ENCODE measurements at regions not wholly inside any gene's neighbourhood (a gene's known extent, or its start where the extent isn't known, plus 50 kb on each side); places are given as distances from the start of the nearest gene placed in this dataset.
"Not testable (repeated sequence)": the region's sequence is repeated elsewhere in the genome, so short reads cannot be mapped to it uniquely, and the experiment has no call there.

GRCh38 chr22:22977479-22978200, 90.0 kb downstream of the IGLL5 start:
- DNase-seq, result no peak

- no peak for DNase-seq
These were observed 91.0 kb downstream of the IGLL5 start for GRCh38 chr22:22978637-22979036.

DNA sequence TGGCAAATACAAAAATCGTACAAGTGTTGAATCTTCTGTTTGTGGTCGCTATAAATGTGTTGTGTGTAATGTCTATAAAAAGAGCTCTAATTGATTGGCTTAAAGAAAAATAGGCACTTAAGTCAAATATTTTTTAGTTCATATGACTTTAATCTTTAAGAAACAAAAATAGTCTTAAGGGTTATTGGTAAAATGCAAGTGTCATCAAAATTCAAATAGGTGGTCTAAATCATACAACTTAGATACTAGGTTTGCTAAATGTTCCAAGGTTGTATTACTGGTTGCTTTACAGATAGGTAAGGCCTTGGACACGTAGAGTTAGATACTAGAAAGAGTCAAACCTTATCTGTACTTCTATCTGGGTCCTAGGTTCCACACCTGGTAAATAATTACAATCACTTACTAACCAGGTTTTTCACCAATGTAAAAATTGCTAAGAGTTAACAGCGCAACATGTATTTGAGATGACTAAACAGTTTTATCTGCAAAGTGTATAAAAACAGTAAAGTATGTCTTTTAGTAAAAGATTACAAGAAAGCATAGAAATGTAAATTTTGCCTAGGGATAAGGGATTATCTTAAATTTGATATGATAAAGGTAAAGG, 91.1 kb upstream of the GNAZ start:
- DNase-seq, result no peak

- DNase-seq, result no peak
These were observed 90.4 kb upstream of the GNAZ start for GRCh38 chr22:22979954-22980353.

- no peak for DNase-seq
These were observed 88.4 kb upstream of the GNAZ start for GRCh38 chr22:22981670-22982571.

GRCh38 chr22:22982616-22983015, 87.7 kb upstream of the GNAZ start:
- no peak for DNase-seq

DNA sequence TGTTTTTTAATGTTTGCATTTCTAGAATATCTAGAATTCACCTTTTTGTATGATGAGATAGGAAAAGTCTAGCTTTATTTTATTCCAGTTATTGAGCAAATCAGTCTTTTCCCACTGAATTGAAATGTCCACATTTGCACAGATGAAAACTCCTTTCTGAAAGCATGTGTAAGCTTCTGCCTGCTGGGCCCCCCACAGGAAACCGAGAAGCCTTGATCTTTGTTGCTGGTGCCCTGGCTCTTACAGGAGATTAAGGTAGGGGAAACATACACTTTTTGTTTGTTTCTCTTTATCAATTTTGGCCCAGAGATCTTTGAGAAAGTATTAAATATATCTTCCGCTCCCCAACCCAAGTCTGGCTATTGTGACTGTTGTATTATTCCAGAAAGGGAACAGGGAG, 87.2 kb upstream of the GNAZ start:
- DNase-seq, result no peak

DNA sequence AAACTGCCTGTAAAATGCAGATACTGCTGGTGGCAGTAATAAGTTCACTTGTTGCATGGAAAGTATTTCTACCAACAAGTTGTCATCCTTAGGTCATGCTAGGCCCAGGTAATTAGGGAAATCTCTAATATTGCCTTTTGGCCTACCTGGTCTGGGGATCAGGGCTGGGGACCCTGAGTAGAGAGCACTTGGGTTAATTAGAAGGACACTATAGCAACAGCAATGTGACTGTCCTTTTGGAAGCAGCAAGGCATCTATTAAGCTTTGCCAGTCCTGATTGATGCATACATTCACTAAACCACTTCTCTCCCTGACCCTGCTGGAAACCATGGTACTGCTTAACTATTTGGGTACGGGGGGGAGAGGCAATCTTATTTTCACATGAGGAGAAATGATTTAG, 86.5 kb upstream of the GNAZ start:
- no peak for DNase-seq

GRCh38 chr22:22984967-22985366, 85.4 kb upstream of the GNAZ start:
- DNase-seq, result no peak

DNA sequence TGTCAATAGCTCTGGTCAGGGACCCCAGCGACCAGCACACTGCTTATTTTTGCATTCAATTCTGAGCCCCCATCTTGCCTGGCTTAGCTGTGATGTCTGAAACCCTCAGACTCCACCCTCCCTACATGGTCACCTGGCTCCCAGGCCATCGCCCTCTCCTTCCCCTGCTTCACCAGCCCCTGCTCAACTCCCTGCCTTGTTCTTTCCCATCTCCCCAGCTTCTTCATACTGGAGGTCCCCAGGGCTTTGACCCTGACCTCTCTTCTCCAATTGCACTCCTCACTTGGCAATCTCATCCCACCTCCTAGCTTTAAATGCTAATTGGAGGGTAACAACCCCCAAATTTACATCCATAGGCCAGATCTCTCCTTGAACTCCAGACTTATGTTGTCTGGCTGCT, 84.3 kb upstream of the GNAZ start:
- no peak for DNase-seq

- no peak for DNase-seq
These were observed 83.7 kb upstream of the GNAZ start for GRCh38 chr22:22986640-22987039.

GRCh38 chr22:22988150-22988549, 82.2 kb upstream of the GNAZ start:
- DNase-seq, result no peak

DNA sequence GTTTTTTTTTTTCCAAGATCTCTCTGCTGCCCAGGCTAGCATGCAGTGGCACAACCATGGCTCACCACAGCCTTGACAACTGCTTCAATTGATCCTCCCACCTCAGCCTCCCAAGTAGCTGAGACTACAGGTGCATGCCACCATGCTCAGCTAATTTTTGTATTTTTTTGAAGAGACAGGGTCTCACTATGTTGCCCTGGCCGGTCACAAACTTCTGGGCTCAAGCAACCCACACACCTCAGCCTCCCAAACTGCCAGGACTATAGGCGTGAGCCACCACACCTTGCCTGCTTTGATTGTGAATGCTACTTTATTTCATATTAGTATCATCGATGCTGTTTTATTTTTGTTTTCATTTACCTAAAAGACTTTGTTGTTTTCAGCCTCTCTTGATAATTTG, 81.5 kb upstream of the GNAZ start:
- DNase-seq, result no peak

GRCh38 chr22:22989856-22990255, 80.5 kb upstream of the GNAZ start:
- no peak for DNase-seq

DNA sequence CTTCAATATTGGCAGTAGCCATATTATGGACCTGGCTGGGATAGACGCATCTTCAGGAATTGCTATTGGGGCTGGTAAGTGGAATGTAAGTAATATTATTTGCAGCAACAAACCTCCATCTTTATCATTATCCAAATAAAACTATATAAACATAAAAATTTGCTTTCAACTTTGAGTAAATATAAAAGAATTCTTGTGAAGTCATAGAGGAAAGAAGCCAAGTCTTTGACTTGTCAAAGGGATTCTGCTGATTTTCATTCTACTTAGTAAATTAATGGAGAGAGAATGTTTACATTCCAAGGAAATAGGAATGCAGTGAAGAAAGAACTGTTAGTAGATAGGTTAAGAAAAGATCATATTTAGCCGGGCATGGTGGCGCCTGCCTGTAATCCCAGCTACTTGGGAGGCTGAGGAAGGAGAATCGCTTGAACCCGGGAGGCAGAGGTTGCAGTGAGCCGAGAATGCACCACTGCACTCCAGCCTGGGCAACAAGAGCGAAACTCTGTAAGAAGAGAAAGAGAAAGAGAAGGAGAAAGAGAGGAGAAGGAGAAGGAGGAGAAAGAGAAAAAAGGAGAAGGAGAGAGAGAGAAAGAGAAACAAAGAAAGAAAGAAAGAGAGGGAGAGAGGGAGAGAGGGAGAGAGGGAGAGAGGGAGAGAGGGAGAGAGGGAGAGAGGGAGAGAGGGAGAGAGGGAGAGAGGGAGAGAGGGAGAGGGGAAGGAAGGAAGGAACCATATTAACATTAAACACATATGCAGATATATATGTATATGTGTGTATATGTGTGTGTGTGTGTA, 79.4 kb upstream of the GNAZ start:
- DNase-seq, result not testable (repeated sequence)

GRCh38 chr22:22992474-22992873, 77.8 kb upstream of the GNAZ start:
- no peak for DNase-seq

GRCh38 chr22:22993184-22993583, 77.1 kb upstream of the GNAZ start:
- DNase-seq, result no peak

DNA sequence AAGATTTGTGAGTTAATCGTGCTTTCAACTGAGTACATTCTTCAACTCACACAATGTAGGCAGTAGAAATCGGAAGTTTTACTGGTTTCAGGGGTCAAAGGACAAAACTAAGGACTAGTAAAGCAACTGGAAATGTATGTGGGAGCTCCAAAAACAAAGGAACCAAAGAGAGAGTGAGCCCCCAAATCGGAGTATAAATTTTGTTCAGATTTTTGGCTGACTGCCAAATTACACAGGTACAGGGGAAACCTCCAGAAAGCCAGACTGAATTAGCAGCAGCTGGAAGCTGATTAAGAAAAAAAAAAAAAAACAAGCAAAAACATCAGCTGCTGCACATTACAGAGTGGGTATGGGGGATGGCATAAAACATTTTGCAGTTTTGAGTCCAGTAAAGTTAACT, 75.2 kb upstream of the GNAZ start:
- no peak for DNase-seq

GRCh38 chr22:22996511-22997261, 73.6 kb upstream of the GNAZ start:
- no peak for DNase-seq

DNA sequence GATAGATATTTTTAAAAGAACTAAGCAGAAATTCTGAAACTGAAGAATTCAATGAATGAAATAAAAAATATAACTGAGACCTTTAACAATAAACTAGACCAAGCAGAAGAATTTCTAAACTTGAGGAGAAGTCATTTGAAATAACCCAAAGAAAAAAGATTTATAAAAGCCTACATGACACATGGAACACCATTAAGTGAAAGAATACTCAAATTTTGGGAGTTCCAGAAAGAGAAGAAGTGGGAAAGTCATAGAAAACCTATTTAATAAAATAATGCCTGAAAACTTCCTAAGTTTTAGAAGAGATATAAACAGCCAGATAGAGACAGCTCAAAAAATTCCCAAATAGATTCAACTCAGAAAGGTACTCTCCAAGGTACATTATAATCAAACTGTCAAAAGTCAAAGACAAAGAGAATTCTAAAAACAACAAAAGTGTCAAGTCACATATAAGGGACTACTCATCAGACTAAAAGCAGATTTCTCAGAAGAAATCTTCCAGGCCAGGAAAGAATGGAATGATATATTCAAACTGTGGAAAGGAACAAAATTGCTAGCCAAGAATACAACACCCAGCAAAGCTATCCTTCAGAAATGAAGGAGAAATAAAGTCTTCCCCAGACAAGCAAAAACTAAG, 72.9 kb upstream of the GNAZ start:
- no peak for DNase-seq

GRCh38 chr22:22997988-22998387, 72.3 kb upstream of the GNAZ start:
- DNase-seq, result no peak

DNA sequence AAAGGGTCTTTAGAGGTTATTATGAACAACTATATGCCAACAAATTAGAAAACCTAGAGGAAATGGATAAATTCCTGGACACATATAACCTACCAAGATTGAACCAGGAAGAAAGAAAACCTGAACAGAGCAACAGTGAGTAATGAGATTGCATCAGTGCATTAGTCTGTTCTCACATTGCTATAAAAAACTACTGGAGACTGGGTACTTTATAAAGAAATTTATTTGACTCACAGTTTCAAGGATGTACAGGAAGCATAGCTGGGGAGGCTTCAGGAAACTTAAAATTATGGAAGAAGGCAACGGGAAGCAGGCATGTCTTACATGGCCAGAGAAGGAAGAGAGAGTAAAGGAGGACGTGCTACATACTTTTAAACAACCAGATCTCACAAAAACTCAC, 70.8 kb upstream of the GNAZ start:
- DNase-seq, result no peak

Data from activated T-cell treated with anti-CD3 and anti-CD28 coated beads for 4 hours (primary cell).